Forelimb muscle (tissue), 1 donor: ENCODE measurements at regions not wholly inside any gene's neighbourhood (a gene's known extent, or its start where the extent isn't known, plus 50 kb on each side); places are given as distances from the start of the nearest gene placed in this dataset.

Experiments used
- DNase-seq: peaks from one replicate; pipeline ENCODE4 v3.0.0-alpha.2; 2013; ENCODE audit warnings: low read depth

DNA sequence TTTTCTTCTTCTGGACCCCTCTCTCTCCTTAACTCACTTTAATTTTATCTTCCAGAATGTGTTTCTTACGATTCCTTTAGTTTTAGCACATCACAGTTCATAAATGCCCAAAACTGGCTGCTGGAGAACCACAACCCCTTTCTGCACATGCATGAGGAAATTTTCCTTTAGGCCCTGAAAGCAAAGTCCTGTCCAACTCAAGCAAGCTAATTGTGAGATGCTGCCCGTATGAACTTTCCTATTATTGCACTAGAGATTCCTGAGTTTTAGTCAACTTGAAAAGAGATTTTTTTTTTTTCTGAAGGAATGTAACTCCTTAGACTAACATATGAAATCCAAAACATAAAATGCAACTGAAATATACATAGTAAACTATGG is 52.1 kb upstream of the DAB2 start:
- no peak for DNase-seq

DNA sequence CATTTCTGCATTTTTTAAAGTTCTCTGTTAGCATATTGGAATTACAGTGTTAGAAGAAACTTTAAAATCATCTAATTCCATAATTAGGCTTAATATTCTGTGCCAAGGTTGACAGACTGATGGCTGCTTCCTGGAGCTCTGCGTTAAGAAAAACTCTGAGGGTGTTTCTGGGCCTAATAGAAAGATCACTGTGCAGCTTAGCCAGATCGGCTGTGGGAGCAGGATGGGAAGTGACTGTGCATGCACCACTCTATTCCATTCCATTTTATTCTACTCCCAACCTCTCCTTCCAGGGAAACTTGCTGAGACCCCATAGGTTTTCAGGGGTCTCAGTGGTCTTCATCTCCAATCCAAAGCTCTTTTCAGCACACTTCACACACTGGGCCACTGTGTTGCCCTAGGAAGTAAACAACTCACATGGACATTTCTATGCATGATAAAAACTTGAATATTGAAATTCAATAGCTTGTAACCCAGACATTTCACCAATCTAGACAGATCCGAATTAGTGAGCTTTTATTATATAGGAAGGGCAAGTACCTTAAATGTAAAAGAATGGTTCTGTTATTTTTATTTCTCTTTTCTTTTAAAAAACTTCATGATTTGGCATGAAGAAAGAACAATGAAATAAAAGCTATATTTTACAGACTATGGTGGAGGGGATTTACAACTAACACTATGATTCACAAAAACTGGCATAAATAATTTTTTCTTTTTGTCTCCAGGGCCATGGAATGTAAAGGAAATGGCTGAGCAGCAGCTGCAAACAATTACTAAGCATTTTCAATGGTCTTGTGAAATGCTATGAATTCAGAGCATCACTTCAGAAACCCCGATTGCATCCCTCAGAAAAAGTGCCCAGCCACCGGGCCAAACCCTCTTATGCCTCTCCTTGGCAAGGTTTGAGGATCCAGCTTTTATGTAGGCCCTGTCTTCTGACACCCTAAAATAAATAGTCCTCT is 51.4 kb upstream of the DAB2 start:
- no peak for DNase-seq

DNA sequence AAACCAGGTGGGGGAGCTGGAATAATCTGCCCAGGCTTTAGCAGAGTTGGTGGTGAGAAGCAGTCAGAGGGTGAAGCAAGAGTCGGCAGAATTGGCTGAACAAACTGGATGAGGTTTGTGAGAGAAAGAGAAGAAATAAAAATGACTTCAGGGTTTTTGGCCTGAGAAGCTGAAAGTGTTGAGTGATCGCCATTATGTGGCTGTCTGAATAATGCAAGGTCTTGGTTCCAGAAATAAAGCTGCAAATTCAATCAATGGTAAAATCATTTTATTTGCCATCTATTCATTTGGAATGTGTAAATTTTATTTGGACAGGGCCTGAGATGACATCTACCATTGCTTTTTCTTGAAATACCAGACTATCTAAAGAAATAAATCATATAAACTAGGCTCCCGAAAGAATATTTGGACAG is 50.4 kb upstream of the DAB2 start:
- no peak for DNase-seq
